T-helper 1 cell treated with Interleukin-12 subunit alpha and Interleukin-12 subunit beta and Interleukin-4 antibody, amounts not matched to agents 30 μg/mL and 1 μg/mL, for 36 hours (primary cell): ENCODE measurements at regions not wholly inside any gene's neighbourhood (a gene's known extent, or its start where the extent isn't known, plus 50 kb on each side); places are given as distances from the start of the nearest gene placed in this dataset.

Source experiments
- H3K27ac Mint-ChIP-seq: one replicate; pipeline ENCODE4 v1.8.0; 2021; ENCODE audit warnings: mild to moderate bottlenecking, mixed read lengths
- H3K27me3 Mint-ChIP-seq: one replicate; pipeline ENCODE4 v1.8.0; 2021; ENCODE audit warnings: low read depth, mixed read lengths
- H3K36me3 Mint-ChIP-seq: one replicate; pipeline ENCODE4 v1.8.0; 2021; ENCODE audit warnings: low read depth, mixed read lengths
- H3K4me1 Mint-ChIP-seq: one replicate; pipeline ENCODE4 v1.8.0; 2021; ENCODE audit warnings: low read depth, mixed read lengths
- H3K4me3 Mint-ChIP-seq: one replicate; pipeline ENCODE4 v1.8.0; 2021; ENCODE audit warnings: mild to moderate bottlenecking, moderate library complexity, mixed read lengths
- H3K9me3 Mint-ChIP-seq: one replicate; pipeline ENCODE4 v1.8.0; 2021; ENCODE audit warnings: mixed read lengths

- Mint-ChIP-seq H3K27me3 (no peaks in the 10 kb centered on the region), H3K4me1 (no peaks in the 10 kb centered on the region), H3K36me3 (no peaks in the 10 kb centered on the region), H3K9me3 (peaks cover 32% of the 10 kb centered on the region), H3K27ac (no peak overlapping the region), H3K4me3 (no peak overlapping the region)
These were observed 125.6 kb downstream of the KIF2B start for GRCh38 chr17:53948323-53948722.

- H3K27me3 Mint-ChIP-seq = no peaks in the 10 kb centered on the region
- H3K4me1 Mint-ChIP-seq = no peaks in the 10 kb centered on the region
- no peak overlapping the region for H3K27ac Mint-ChIP-seq
These were observed 126.9 kb downstream of the KIF2B start for GRCh38 chr17:53949473-53950090.

GRCh38 chr17:53950207-53950857 is 127.6 kb downstream of the KIF2B start:
- no peak overlapping the region for H3K4me3 Mint-ChIP-seq
- H3K4me1 Mint-ChIP-seq = no peaks in the 10 kb centered on the region
- H3K9me3 Mint-ChIP-seq = peaks cover 39% of the 10 kb centered on the region
- no peak overlapping the region for H3K27ac Mint-ChIP-seq
- H3K27me3 Mint-ChIP-seq = no peaks in the 10 kb centered on the region
- no peaks in the 10 kb centered on the region for H3K36me3 Mint-ChIP-seq

More at GRCh38 chr17:53949473-53950090, 126.9 kb downstream of the KIF2B start:
- Mint-ChIP-seq H3K9me3 (peaks cover 36% of the 10 kb centered on the region), H3K4me3 (no peak overlapping the region), H3K36me3 (no peaks in the 10 kb centered on the region)

- peaks cover 42% of the 10 kb centered on the region for H3K9me3 Mint-ChIP-seq
- no peaks in the 10 kb centered on the region for H3K4me1 Mint-ChIP-seq
- H3K27me3 Mint-ChIP-seq = no peaks in the 10 kb centered on the region
- no peaks in the 10 kb centered on the region for H3K36me3 Mint-ChIP-seq
- no peak overlapping the region for H3K4me3 Mint-ChIP-seq
- H3K27ac Mint-ChIP-seq = no peak overlapping the region
These were observed 128.1 kb downstream of the KIF2B start for GRCh38 chr17:53950858-53951250.

- H3K27me3 Mint-ChIP-seq = no peaks in the 10 kb centered on the region
- no peaks in the 10 kb centered on the region for H3K36me3 Mint-ChIP-seq
- H3K4me3 Mint-ChIP-seq = no peak overlapping the region
- no peaks in the 10 kb centered on the region for H3K4me1 Mint-ChIP-seq
- H3K9me3 Mint-ChIP-seq = peaks cover 13% of the 10 kb centered on the region
- H3K27ac Mint-ChIP-seq = no peak overlapping the region
These were observed 148.6 kb downstream of the KIF2B start for GRCh38 chr17:53971361-53971760.

- H3K27me3 Mint-ChIP-seq = no peaks in the 10 kb centered on the region
These were observed 157.3 kb downstream of the KIF2B start for GRCh38 chr17:53979991-53980390.

GRCh38 chr17:53996131-53996530 is 173.4 kb downstream of the KIF2B start:
- Mint-ChIP-seq H3K4me1 (no peaks in the 10 kb centered on the region), H3K27me3 (no peaks in the 10 kb centered on the region), H3K4me3 (no peak overlapping the region), H3K9me3 (peaks cover 19% of the 10 kb centered on the region), H3K36me3 (no peaks in the 10 kb centered on the region), H3K27ac (no peak overlapping the region)

More at GRCh38 chr17:53979991-53980390, 157.3 kb downstream of the KIF2B start:
- Mint-ChIP-seq H3K9me3 (peaks cover 19% of the 10 kb centered on the region), H3K27ac (no peak overlapping the region), H3K4me1 (no peaks in the 10 kb centered on the region), H3K36me3 (no peaks in the 10 kb centered on the region), H3K4me3 (no peak overlapping the region)

- no peaks in the 10 kb centered on the region for H3K36me3 Mint-ChIP-seq
- peaks cover 23% of the 10 kb centered on the region for H3K9me3 Mint-ChIP-seq
- H3K27me3 Mint-ChIP-seq = no peaks in the 10 kb centered on the region
- no peaks in the 10 kb centered on the region for H3K4me1 Mint-ChIP-seq
- no peak overlapping the region for H3K27ac Mint-ChIP-seq
- H3K4me3 Mint-ChIP-seq = no peak overlapping the region
These were observed 174.2 kb downstream of the KIF2B start for GRCh38 chr17:53996890-53997289.

GRCh38 chr17:54007855-54008254 is 185.1 kb downstream of the KIF2B start:
- Mint-ChIP-seq H3K36me3 (no peaks in the 10 kb centered on the region), H3K9me3 (peaks cover 36% of the 10 kb centered on the region), H3K27me3 (no peaks in the 10 kb centered on the region), H3K4me3 (no peak overlapping the region), H3K4me1 (no peaks in the 10 kb centered on the region), H3K27ac (no peak overlapping the region)

GRCh38 chr17:54009502-54009901 is 186.8 kb downstream of the KIF2B start:
- Mint-ChIP-seq H3K4me3 (no peak overlapping the region), H3K9me3 (peaks cover 38% of the 10 kb centered on the region), H3K36me3 (no peaks in the 10 kb centered on the region), H3K4me1 (no peaks in the 10 kb centered on the region), H3K27ac (no peak overlapping the region), H3K27me3 (no peaks in the 10 kb centered on the region)

- H3K4me3 Mint-ChIP-seq = no peak overlapping the region
- H3K4me1 Mint-ChIP-seq = no peaks in the 10 kb centered on the region
- H3K27me3 Mint-ChIP-seq = no peaks in the 10 kb centered on the region
- no peaks in the 10 kb centered on the region for H3K36me3 Mint-ChIP-seq
- peaks cover 49% of the 10 kb centered on the region for H3K9me3 Mint-ChIP-seq
- H3K27ac Mint-ChIP-seq = no peak overlapping the region
These were observed 190.3 kb downstream of the KIF2B start for GRCh38 chr17:54013072-54013471.

GRCh38 chr17:54015734-54016133 is 193.0 kb downstream of the KIF2B start:
- Mint-ChIP-seq H3K9me3 (peaks cover 43% of the 10 kb centered on the region), H3K4me1 (no peaks in the 10 kb centered on the region), H3K27me3 (no peaks in the 10 kb centered on the region), H3K36me3 (no peaks in the 10 kb centered on the region), H3K4me3 (no peak overlapping the region), H3K27ac (no peak overlapping the region)

- H3K27me3 Mint-ChIP-seq = no peaks in the 10 kb centered on the region
- no peaks in the 10 kb centered on the region for H3K4me1 Mint-ChIP-seq
- H3K36me3 Mint-ChIP-seq = no peaks in the 10 kb centered on the region
- no peak overlapping the region for H3K27ac Mint-ChIP-seq
- H3K9me3 Mint-ChIP-seq = peaks cover 30% of the 10 kb centered on the region
- H3K4me3 Mint-ChIP-seq = no peak overlapping the region
These were observed 198.7 kb downstream of the KIF2B start for GRCh38 chr17:54021418-54021817.

GRCh38 chr17:54028986-54029580 is 206.4 kb downstream of the KIF2B start:
- Mint-ChIP-seq H3K36me3 (no peaks in the 10 kb centered on the region), H3K4me1 (no peaks in the 10 kb centered on the region), H3K27ac (no peak overlapping the region), H3K27me3 (no peaks in the 10 kb centered on the region), H3K4me3 (no peak overlapping the region), H3K9me3 (peaks cover 33% of the 10 kb centered on the region)

GRCh38 chr17:54029986-54030385 is 207.3 kb downstream of the KIF2B start:
- Mint-ChIP-seq H3K36me3 (no peaks in the 10 kb centered on the region), H3K4me1 (no peaks in the 10 kb centered on the region), H3K9me3 (peaks cover 29% of the 10 kb centered on the region), H3K4me3 (no peak overlapping the region), H3K27ac (no peak overlapping the region), H3K27me3 (no peaks in the 10 kb centered on the region)
